HL-60/S4 treated with retinoic acid at 250 ng/mL for 4 days and 3 days (cell line): ENCODE measurements at regions not wholly inside any gene's neighbourhood (a gene's known extent, or its start where the extent isn't known, plus 50 kb on each side); places are given as distances from the start of the nearest gene placed in this dataset.

Source experiments
- in situ Hi-C: fragments of 300-500 bp; cut with MboI; formaldehyde crosslinking; loops from 2 replicates; pipeline ENCODE4 v1.7.0; 2022; ENCODE audit warnings: low sequenced_read_pairs

- in situ Hi-C loops, result no loop called here
Observed at GRCh38 chr16:76162046-76162445, 115.2 kb upstream of the CNTNAP4 start.

GRCh38 chr16:76164970-76165558 lies 112.1 kb upstream of the CNTNAP4 start:
- in situ Hi-C loops, result no loop called here

- in situ Hi-C loops, result no loop called here
Observed at GRCh38 chr16:76175718-76176117, 101.5 kb upstream of the CNTNAP4 start.

GRCh38 chr16:76176153-76176552 lies 101.0 kb upstream of the CNTNAP4 start:
- in situ Hi-C loops, result no loop called here

GRCh38 chr16:76176616-76177015 lies 100.6 kb upstream of the CNTNAP4 start:
- in situ Hi-C loops, result no loop called here

GRCh38 chr16:76182041-76182635 lies 95.1 kb upstream of the CNTNAP4 start:
- in situ Hi-C loops, result no loop called here

GRCh38 chr16:76183647-76184046 lies 93.6 kb upstream of the CNTNAP4 start:
- in situ Hi-C loops, result no loop called here

GRCh38 chr16:76190057-76190456 lies 87.1 kb upstream of the CNTNAP4 start:
- in situ Hi-C loops, result no loop called here

GRCh38 chr16:76190480-76190879 lies 86.7 kb upstream of the CNTNAP4 start:
- in situ Hi-C loops, result no loop called here

GRCh38 chr16:76193906-76194615 lies 83.1 kb upstream of the CNTNAP4 start:
- in situ Hi-C loops, result no loop called here

GRCh38 chr16:76194616-76195015 lies 82.6 kb upstream of the CNTNAP4 start:
- in situ Hi-C loops, result no loop called here

- in situ Hi-C loops, result no loop called here
Observed at GRCh38 chr16:76195056-76195455, 82.1 kb upstream of the CNTNAP4 start.

- in situ Hi-C loops, result no loop called here
Observed at GRCh38 chr16:76195648-76196047, 81.6 kb upstream of the CNTNAP4 start.

GRCh38 chr16:76197900-76198299 lies 79.3 kb upstream of the CNTNAP4 start:
- in situ Hi-C loops, result no loop called here

- in situ Hi-C loops, result no loop called here
Observed at GRCh38 chr16:76199681-76200220, 77.5 kb upstream of the CNTNAP4 start.

- in situ Hi-C loops, result no loop called here
Observed at GRCh38 chr16:76201385-76201784, 75.8 kb upstream of the CNTNAP4 start.

GRCh38 chr16:76204249-76204648 lies 73.0 kb upstream of the CNTNAP4 start:
- in situ Hi-C loops, result no loop called here

- in situ Hi-C loops, result no loop called here
Observed at GRCh38 chr16:76207270-76207669, 69.9 kb upstream of the CNTNAP4 start.

GRCh38 chr16:76210157-76210556 lies 67.0 kb upstream of the CNTNAP4 start:
- in situ Hi-C loops, result no loop called here

- in situ Hi-C loops, result no loop called here
Observed at GRCh38 chr16:76213860-76214259, 63.3 kb upstream of the CNTNAP4 start.

GRCh38 chr16:76214856-76215255 lies 62.3 kb upstream of the CNTNAP4 start:
- in situ Hi-C loops, result no loop called here

GRCh38 chr16:76222087-76222486 lies 55.1 kb upstream of the CNTNAP4 start:
- in situ Hi-C loops, result no loop called here
